ENCODE measurements at regions not wholly inside any gene's neighbourhood (a gene's known extent, or its start where the extent isn't known, plus 50 kb on each side); places are given as distances from the start of the nearest gene placed in this dataset.

- Histone ChIP-seq H3K4me1 (ENCODE audit: control insufficient read depth in 4 of 4, insufficient read depth in 4 of 4, low read length in 3 of 4) (no peaks in the 10 kb centered on the region), H3K27ac (ENCODE audit: low read depth in 1 of 2, low read length in 2 of 2) (no peak overlapping the region), H3K4me3 (ENCODE audit: low read depth in 1 of 3, low read length in 3 of 3) (no peak overlapping the region), H3K36me3 (ENCODE audit: control insufficient read depth in 4 of 4, insufficient read depth in 3 of 4, low read depth in 1 of 4, low read length in 3 of 4) (no peaks in the 10 kb centered on the region), H3K27me3 (ENCODE audit: control insufficient read depth in 4 of 4, insufficient read depth in 4 of 4, low read length in 3 of 4) (no peaks in the 10 kb centered on the region), H3K9ac (ENCODE audit: low read depth in 1 of 2, low read length in 2 of 2) (no peak overlapping the region), H3K9me3 (ENCODE audit: control insufficient read depth in 4 of 4, low read length in 3 of 4) (no peaks in the 10 kb centered on the region)
- no peak for TF ChIP-seq HNF4A (conservative IDR thresholded peaks at IDR 0.05)
- TF ChIP-seq EGR1 (IDR thresholded peaks at IDR 0.05; ENCODE audit: low read depth in 2 of 2), result no peak
- no peak for DNase-seq (ENCODE audit: low spot score)
These were observed 242.6 kb upstream of the ZNF32 start for GRCh38 chr10:43891241-43891640.

GRCh38 chr10:43890124-43890523 lies 241.4 kb upstream of the ZNF32 start:
- no peak for DNase-seq (ENCODE audit: low spot score)
- TF ChIP-seq SP1 (IDR thresholded peaks at IDR 0.05) (no peak), HNF4G (IDR thresholded peaks at IDR 0.05) (no peak), YY1 (IDR thresholded peaks at IDR 0.05) (no peak), ZBTB33 (IDR thresholded peaks at IDR 0.05) (no peak), TAF1 (conservative IDR thresholded peaks at IDR 0.05) (no peak), GABPA (IDR thresholded peaks at IDR 0.05 in 1 of 2, conservative IDR thresholded peaks at IDR 0.05 in 1 of 2) (no peak), MAX (IDR thresholded peaks at IDR 0.05) (no peak), ATF3 (IDR thresholded peaks at IDR 0.05) (no peak), EGR1 (IDR thresholded peaks at IDR 0.05; ENCODE audit: low read depth in 2 of 2) (no peak), CTCF (IDR thresholded peaks at IDR 0.05; ENCODE audit: low read depth, low read length, missing input control) (no peak), RAD21 (IDR thresholded peaks at IDR 0.05) (no peak), REST (IDR thresholded peaks at IDR 0.05) (no peak)
- no peak overlapping the region for H3K27ac ChIP-seq (ENCODE audit: low read depth in 1 of 2, low read length in 2 of 2)
- no peaks in the 10 kb centered on the region for H3K9me3 ChIP-seq (ENCODE audit: control insufficient read depth in 4 of 4, low read length in 3 of 4)
- H3K9ac ChIP-seq (ENCODE audit: low read depth in 1 of 2, low read length in 2 of 2), result no peak overlapping the region
- H3K4me1 ChIP-seq (ENCODE audit: control insufficient read depth in 4 of 4, insufficient read depth in 4 of 4, low read length in 3 of 4), result no peaks in the 10 kb centered on the region
- H3K4me3 ChIP-seq (ENCODE audit: low read depth in 1 of 3, low read length in 3 of 3), result no peak overlapping the region
- H3K36me3 ChIP-seq (ENCODE audit: control insufficient read depth in 4 of 4, insufficient read depth in 3 of 4, low read depth in 1 of 4, low read length in 3 of 4), result no peaks in the 10 kb centered on the region
- H3K27me3 ChIP-seq (ENCODE audit: control insufficient read depth in 4 of 4, insufficient read depth in 4 of 4, low read length in 3 of 4), result no peaks in the 10 kb centered on the region
- 70% methylated on average over 2 of the region's 2 CpGs for WGBS

Data from liver (tissue), 8 donors.